Ovary (tissue), 3 donors: ENCODE measurements at regions not wholly inside any gene's neighbourhood (a gene's known extent, or its start where the extent isn't known, plus 50 kb on each side); places are given as distances from the start of the nearest gene placed in this dataset.

Experiments used
- POLR2A ChIP-seq: fragments of 450-650 bp; IDR thresholded peaks from one replicate; pipeline ENCODE4 v1.6.1; 2017; ENCODE audit warnings: antibody characterized with exemption, mild to moderate bottlenecking, moderate library complexity
- TF ChIP-seq, protein P1 (sequence below), 3 donors: fragments of 450-650 bp in 2 of 3; fragments of 200-600 bp in 1 of 3; IDR thresholded peaks; one replicate each; pipeline versions ENCODE4 v1.5.1 to v1.8.0; 2016 to 2022; ENCODE audit warnings: antibody characterized with exemption in 3 of 3, mild to moderate bottlenecking in 1 of 3
- donor health status: DM: no; HTN: no; CAD: no.

DNA sequence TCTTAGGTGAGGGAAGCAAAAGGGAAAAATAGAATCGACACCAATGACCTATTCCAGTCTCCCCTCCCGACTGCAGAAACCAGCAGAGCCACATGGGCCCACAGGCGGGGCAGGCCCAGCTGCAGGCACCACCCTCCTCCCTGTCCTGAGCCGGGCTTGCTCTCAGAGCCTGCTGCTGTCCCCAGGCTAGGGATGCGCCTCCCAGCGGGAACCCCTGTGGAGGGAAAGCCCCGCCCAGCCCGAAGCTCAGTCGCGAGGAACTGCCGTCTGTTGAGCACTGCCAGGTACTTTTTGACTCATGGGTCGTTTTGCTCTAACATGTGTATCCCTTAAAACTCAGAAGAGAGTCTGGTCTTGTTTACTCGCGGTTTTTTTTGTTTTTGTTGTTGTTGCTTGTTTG is 124.5 kb upstream of the RET start:
- TF ChIP-seq, protein P1, sequence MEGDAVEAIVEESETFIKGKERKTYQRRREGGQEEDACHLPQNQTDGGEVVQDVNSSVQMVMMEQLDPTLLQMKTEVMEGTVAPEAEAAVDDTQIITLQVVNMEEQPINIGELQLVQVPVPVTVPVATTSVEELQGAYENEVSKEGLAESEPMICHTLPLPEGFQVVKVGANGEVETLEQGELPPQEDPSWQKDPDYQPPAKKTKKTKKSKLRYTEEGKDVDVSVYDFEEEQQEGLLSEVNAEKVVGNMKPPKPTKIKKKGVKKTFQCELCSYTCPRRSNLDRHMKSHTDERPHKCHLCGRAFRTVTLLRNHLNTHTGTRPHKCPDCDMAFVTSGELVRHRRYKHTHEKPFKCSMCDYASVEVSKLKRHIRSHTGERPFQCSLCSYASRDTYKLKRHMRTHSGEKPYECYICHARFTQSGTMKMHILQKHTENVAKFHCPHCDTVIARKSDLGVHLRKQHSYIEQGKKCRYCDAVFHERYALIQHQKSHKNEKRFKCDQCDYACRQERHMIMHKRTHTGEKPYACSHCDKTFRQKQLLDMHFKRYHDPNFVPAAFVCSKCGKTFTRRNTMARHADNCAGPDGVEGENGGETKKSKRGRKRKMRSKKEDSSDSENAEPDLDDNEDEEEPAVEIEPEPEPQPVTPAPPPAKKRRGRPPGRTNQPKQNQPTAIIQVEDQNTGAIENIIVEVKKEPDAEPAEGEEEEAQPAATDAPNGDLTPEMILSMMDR (IDR thresholded peaks at IDR 0.05): no peak
- no peak for TF ChIP-seq POLR2A
